ENCODE measurements at regions not wholly inside any gene's neighbourhood (a gene's known extent, or its start where the extent isn't known, plus 50 kb on each side); places are given as distances from the start of the nearest gene placed in this dataset.
A peak's percentile ranks its signal among the peaks of the same experiment; 100 is the strongest.

DNA sequence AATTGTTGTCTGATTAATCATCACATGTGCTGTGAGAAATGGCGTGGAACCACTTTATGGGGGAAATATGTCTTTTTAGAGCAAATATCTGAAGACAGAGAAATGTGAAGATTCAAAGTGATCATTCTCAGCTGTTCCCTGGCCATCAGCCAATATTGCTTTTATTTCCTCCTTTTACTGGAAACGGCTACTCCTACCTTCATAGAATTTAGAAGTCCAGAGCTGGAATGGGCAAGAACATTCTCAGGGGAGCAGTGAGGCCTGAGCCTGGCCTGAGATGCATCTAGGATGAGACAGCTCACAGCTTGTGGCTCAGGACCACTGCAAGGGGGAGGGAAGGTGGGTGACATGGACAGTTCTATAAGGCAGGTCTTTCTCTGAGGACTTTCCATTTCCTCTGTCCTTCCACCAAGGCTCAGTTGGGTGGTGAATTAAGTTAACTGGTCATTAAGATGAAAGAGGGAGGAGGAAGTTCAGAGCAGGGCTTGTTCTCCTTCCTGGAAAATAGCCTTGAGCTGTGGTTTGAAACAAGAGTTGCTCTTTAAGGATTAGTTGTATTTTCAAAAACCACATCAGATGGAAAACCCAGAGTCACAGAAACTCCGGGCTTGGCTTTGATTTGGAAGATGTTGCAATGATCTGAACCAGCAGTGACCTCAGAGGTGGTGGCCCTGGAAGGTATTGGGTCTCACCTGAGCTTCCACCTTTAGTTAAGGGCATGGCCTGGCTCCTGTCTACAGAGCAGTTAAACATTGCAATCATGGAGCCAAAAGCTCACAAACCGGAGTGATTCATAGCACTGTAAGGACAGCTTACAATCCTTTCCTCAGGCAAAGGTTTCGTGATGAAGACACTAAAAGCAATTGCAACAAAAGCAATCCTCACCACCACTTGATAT lies 144.3 kb downstream of the VAPA start:
- TF ChIP-seq, protein P1, sequence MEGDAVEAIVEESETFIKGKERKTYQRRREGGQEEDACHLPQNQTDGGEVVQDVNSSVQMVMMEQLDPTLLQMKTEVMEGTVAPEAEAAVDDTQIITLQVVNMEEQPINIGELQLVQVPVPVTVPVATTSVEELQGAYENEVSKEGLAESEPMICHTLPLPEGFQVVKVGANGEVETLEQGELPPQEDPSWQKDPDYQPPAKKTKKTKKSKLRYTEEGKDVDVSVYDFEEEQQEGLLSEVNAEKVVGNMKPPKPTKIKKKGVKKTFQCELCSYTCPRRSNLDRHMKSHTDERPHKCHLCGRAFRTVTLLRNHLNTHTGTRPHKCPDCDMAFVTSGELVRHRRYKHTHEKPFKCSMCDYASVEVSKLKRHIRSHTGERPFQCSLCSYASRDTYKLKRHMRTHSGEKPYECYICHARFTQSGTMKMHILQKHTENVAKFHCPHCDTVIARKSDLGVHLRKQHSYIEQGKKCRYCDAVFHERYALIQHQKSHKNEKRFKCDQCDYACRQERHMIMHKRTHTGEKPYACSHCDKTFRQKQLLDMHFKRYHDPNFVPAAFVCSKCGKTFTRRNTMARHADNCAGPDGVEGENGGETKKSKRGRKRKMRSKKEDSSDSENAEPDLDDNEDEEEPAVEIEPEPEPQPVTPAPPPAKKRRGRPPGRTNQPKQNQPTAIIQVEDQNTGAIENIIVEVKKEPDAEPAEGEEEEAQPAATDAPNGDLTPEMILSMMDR (IDR thresholded peaks at IDR 0.05), result no peak
- DNase-seq, result no peak
- peaks cover 0 to 1% (median 0%) of the 10 kb centered on the region in 3 donors for H3K27me3 ChIP-seq (ENCODE audit: insufficient read depth in 3 of 3, low read length in 2 of 3)
- no peaks in the 10 kb centered on the region for H3K9me3 ChIP-seq
- no peak overlapping the region for H3K4me3 ChIP-seq
- WGBS, 3 donors, result 63 to 74% (median 68%) methylated on average over 5 of the region's 5 CpGs
- ATAC-seq, result peak in 1 of 4 donors; percentile 25
- H3K36me3 ChIP-seq (ENCODE audit: insufficient read depth in 1 of 2, low read depth in 1 of 2), result no peaks in the 10 kb centered on the region
- no peaks in the 10 kb centered on the region for H3K4me1 ChIP-seq
- peak overlapping the region; percentile 10 for H3K27ac ChIP-seq
- intact Hi-C loops (cut with DNase I), result no loop called here

DNA sequence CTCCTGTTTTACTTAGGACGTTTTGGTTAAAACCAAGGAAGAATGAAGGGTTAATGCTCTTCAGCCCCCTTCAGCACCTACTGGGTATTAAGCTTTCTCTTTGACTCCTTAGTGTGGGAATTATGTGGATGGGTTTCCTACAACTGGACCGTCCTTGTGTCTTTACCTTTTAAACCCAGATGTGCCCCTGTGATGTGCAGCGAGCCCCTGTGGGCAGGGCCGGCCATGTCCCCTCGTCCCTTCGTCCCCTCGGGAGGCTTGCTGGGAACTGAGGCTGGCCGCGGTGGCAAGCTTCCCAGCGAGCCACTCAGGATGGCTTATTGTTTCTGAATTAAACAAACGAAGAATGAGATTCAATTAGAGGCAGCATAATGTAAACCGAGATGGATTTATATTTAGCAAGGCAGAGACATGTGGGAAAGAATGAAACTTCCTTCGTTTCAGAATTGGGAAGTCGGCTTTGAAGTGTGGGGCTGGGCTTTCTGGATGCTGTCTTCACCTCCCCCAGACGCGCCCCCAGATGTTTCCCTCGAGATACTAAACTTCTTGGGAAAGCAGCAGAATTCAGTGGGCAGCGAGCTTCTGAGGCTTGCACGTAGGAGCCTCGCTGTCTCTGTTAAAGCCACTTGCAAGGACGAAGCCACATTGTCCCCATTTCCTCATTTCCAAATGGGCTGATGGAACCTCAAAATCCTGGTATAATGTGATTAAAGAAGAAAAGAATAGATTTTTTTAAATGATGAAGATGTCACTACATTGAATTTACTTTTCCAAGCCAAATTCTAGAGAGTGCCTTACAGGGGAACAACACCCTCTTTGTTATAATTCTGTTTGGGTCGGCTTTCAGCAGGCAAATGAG lies 146.0 kb downstream of the VAPA start:
- intact Hi-C loops (cut with DNase I), result no loop called here
- TF ChIP-seq, protein P1 (IDR thresholded peaks at IDR 0.05), result no peak
- no peak overlapping the region for H3K27ac ChIP-seq
- no peak for ATAC-seq
- H3K9me3 ChIP-seq, result no peaks in the 10 kb centered on the region
- peaks cover 0 to 1% (median 0%) of the 10 kb centered on the region in 3 donors for H3K27me3 ChIP-seq (ENCODE audit: insufficient read depth in 3 of 3, low read length in 2 of 3)
- WGBS, 3 donors, result 49 to 56% (median 53%) methylated on average over 22 of the region's 22 CpGs
- H3K36me3 ChIP-seq (ENCODE audit: insufficient read depth in 1 of 2, low read depth in 1 of 2), result no peaks in the 10 kb centered on the region
- H3K4me1 ChIP-seq, result peaks cover 5% of the 10 kb centered on the region
- DNase-seq, result no peak
- H3K4me3 ChIP-seq, result no peak overlapping the region

DNA sequence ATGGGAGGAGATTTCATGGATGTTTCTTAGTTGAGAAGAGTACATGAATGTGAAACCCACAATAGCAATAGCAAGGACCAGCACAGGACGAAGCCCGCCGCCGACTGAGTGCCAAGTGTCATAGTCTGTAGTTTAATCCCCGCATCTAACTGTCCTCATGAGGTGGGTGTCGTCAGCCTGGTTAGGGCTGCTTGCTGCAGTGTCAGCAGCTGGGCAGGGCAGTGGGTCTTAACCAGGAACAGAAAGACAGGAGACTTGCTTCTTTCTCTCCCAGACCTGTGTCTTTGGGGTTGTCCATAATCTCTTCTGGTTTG lies 146.6 kb downstream of the VAPA start:
- Histone ChIP-seq H3K9me3 (no peaks in the 10 kb centered on the region), H3K4me3 (no peak overlapping the region), H3K36me3 (ENCODE audit: insufficient read depth in 1 of 2, low read depth in 1 of 2) (no peaks in the 10 kb centered on the region), H3K27ac (no peak overlapping the region), H3K4me1 (peaks cover 6% of the 10 kb centered on the region), H3K27me3 (ENCODE audit: insufficient read depth in 3 of 3, low read length in 2 of 3) (peaks cover 0 to 1% (median 0%) of the 10 kb centered on the region in 3 donors)
- ATAC-seq, result no peak
- intact Hi-C loops (cut with DNase I), result no loop called here
- TF ChIP-seq, protein P1 (IDR thresholded peaks at IDR 0.05), result no peak
- DNase-seq, result no peak
- WGBS, 3 donors, result 68 to 84% (median 73%) methylated on average over 6 of the region's 6 CpGs

DNA sequence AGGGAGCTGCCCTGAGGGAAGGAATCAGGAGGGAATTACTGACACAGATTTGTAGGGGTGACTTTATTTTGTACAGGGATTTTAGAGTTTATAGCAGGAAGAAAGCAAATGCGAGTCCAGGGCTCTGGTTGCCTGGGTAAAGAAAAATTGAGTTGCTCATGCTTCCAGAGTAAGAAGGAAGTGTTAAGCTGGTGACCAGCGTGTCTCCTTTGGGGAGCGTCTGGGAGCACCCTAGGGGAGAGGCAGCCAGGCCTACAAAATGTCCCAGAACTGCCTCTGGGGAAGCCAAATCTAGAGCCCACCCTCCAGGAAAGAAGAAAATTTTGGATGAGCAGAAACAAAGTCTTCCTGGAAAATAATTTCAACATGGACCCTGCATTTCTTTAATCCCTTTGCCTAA lies 147.0 kb downstream of the VAPA start:
- Histone ChIP-seq H3K27me3 (ENCODE audit: insufficient read depth in 3 of 3, low read length in 2 of 3) (peaks cover 0 to 1% (median 0%) of the 10 kb centered on the region in 3 donors), H3K4me1 (peaks cover 6% of the 10 kb centered on the region), H3K4me3 (no peak overlapping the region), H3K9me3 (no peaks in the 10 kb centered on the region), H3K36me3 (ENCODE audit: insufficient read depth in 1 of 2, low read depth in 1 of 2) (no peaks in the 10 kb centered on the region), H3K27ac (no peak overlapping the region)
- intact Hi-C loops (cut with DNase I), result no loop called here
- no peak for DNase-seq
- ATAC-seq, result no peak
- WGBS, 3 donors, result 79 to 84% (median 81%) methylated on average over 3 of the region's 3 CpGs
- TF ChIP-seq, protein P1 (IDR thresholded peaks at IDR 0.05), result no peak

All from psoas muscle (tissue), 7 donors.